ENCODE measurements at regions not wholly inside any gene's neighbourhood (a gene's known extent, or its start where the extent isn't known, plus 50 kb on each side); places are given as distances from the start of the nearest gene placed in this dataset.

- Histone ChIP-seq H3K4me3 (no peak overlapping the region), H3K27me3 (peaks cover 0 to 7% (median 0%) of the 10 kb centered on the region in 4 donors), H3K36me3 (no peaks in the 10 kb centered on the region), H3K4me1 (peaks cover 0 to 22% (median 0%) of the 10 kb centered on the region in 3 donors), H3K27ac (peak overlapping the region in 1 of 4 donors; percentile 64), H3K9me3 (no peaks in the 10 kb centered on the region)
- WGBS, 2 donors = 52 to 63% methylated on average over 4 of the region's 4 CpGs
- no peak for DNase-seq
- TF ChIP-seq POLR2A (IDR thresholded peaks at IDR 0.05) = no peak
- intact Hi-C loops (cut with DNase I) = loop anchor here (10.0 kb wide), 1 partner anchor 549 kb away; no protein-coding TSS in a partner anchor
Observed at GRCh38 chr10:63723320-63723719, 202.1 kb downstream of the REEP3 start.

GRCh38 chr10:63723741-63724140 is 202.5 kb downstream of the REEP3 start:
- Histone ChIP-seq H3K27me3 (peaks cover 0 to 7% (median 0%) of the 10 kb centered on the region in 4 donors), H3K9me3 (no peaks in the 10 kb centered on the region), H3K36me3 (no peaks in the 10 kb centered on the region), H3K4me1 (peaks cover 0 to 22% (median 0%) of the 10 kb centered on the region in 3 donors), H3K4me3 (no peak overlapping the region), H3K27ac (no peak overlapping the region)
- 78 to 87% methylated on average over 5 to 6 of the region's 7 CpGs for WGBS, 2 donors
- no peak for DNase-seq
- no peak for TF ChIP-seq POLR2A (IDR thresholded peaks at IDR 0.05)
- intact Hi-C loops (cut with DNase I) = loop anchor here (10.0 kb wide), 1 partner anchor 549 kb away; no protein-coding TSS in a partner anchor

GRCh38 chr10:63724922-63725321 is 203.7 kb downstream of the REEP3 start:
- no peaks in the 10 kb centered on the region for H3K9me3 ChIP-seq
- WGBS, 2 donors = 78 to 81% methylated on average over 2 of the region's 2 CpGs
- no peak overlapping the region for H3K4me3 ChIP-seq
- intact Hi-C loops (cut with DNase I) = loop anchor here (10.0 kb wide), 1 partner anchor 550 kb away; no protein-coding TSS in a partner anchor
- DNase-seq = no peak
- H3K4me1 ChIP-seq = peaks cover 0 to 19% (median 0%) of the 10 kb centered on the region in 3 donors
- H3K36me3 ChIP-seq = no peaks in the 10 kb centered on the region
- TF ChIP-seq POLR2A (IDR thresholded peaks at IDR 0.05) (no peak), CTCF (IDR thresholded peaks at IDR 0.05) (peak in 1 of 6 experiments; percentile 16)
- H3K27ac ChIP-seq = no peak overlapping the region
- H3K27me3 ChIP-seq = peaks cover 0 to 7% (median 0%) of the 10 kb centered on the region in 4 donors

- Histone ChIP-seq H3K27me3 (peaks cover 0 to 7% (median 0%) of the 10 kb centered on the region in 4 donors), H3K4me3 (no peak overlapping the region), H3K36me3 (no peaks in the 10 kb centered on the region), H3K9me3 (no peaks in the 10 kb centered on the region), H3K27ac (no peak overlapping the region), H3K4me1 (peaks cover 0 to 12% (median 0%) of the 10 kb centered on the region in 3 donors)
- no peak for DNase-seq
- TF ChIP-seq CTCF (IDR thresholded peaks at IDR 0.05) = no peak
- no peak for TF ChIP-seq POLR2A (IDR thresholded peaks at IDR 0.05)
- 71 to 75% methylated on average over 2 of the region's 2 CpGs for WGBS, 2 donors
- intact Hi-C loops (cut with DNase I) = loop anchor here (10.0 kb wide), 1 partner anchor 552 kb away; no protein-coding TSS in a partner anchor
Observed at GRCh38 chr10:63726867-63727266, 205.7 kb downstream of the REEP3 start.

- H3K36me3 ChIP-seq = no peaks in the 10 kb centered on the region
- intact Hi-C loops (cut with DNase I) = loop anchor here (10.0 kb wide), 1 partner anchor 553 kb away; no protein-coding TSS in a partner anchor
- H3K4me1 ChIP-seq = peaks cover 0 to 5% (median 0%) of the 10 kb centered on the region in 3 donors
- H3K4me3 ChIP-seq = no peak overlapping the region
- peaks cover 0 to 7% (median 0%) of the 10 kb centered on the region in 4 donors for H3K27me3 ChIP-seq
- TF ChIP-seq CTCF (IDR thresholded peaks at IDR 0.05) (no peak), POLR2A (IDR thresholded peaks at IDR 0.05) (no peak)
- H3K9me3 ChIP-seq = no peaks in the 10 kb centered on the region
- H3K27ac ChIP-seq = no peak overlapping the region
- no peak for DNase-seq
- 54 to 64% methylated on average over 4 of the region's 4 CpGs for WGBS, 2 donors
Observed at GRCh38 chr10:63727636-63728035, 206.4 kb downstream of the REEP3 start.

- H3K27me3 ChIP-seq = no peaks in the 10 kb centered on the region
- intact Hi-C loops (cut with DNase I) = no loop called here
- TF ChIP-seq POLR2A (IDR thresholded peaks at IDR 0.05) (no peak), CTCF (IDR thresholded peaks at IDR 0.05) (no peak)
- WGBS, 2 donors = 70 to 88% methylated on average over 3 of the region's 3 CpGs
- H3K36me3 ChIP-seq = no peaks in the 10 kb centered on the region
- no peak for DNase-seq
- no peaks in the 10 kb centered on the region for H3K9me3 ChIP-seq
- H3K4me1 ChIP-seq = no peaks in the 10 kb centered on the region
- no peak overlapping the region for H3K4me3 ChIP-seq
- no peak overlapping the region for H3K27ac ChIP-seq
Observed at GRCh38 chr10:63735305-63735704, 214.1 kb downstream of the REEP3 start.

Data from esophagus squamous epithelium (tissue), 5 donors.